Stimulated activated CD4-positive, alpha-beta T cell treated with anti-CD3 and anti-CD28 coated beads, Interleukin-1b, Interleukin-23, amount 100 ng/mL, for 48 hours (primary cell): ENCODE measurements at regions not wholly inside any gene's neighbourhood (a gene's known extent, or its start where the extent isn't known, plus 50 kb on each side); places are given as distances from the start of the nearest gene placed in this dataset.

Experiments used
- DNase-seq: peaks from one replicate; pipeline ENCODE4 v3.0.0-alpha.2; 2020

DNA sequence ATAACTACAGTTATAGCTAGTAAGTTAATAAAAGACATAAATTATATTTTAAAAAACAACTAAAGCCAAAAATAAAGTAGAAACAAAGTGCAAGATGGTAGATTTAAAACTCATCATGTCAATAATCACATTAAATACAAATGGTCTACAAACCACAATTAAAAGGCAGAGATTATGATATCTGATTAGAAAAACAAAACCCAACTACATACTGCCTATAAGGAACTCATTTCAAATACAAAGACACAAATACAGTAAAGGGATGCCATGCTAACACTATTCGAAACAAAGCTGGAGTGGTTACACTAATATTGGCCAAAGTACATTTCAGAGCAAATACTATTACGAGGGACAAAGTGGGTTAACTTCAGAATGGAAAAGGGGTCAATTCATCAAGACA, 426.5 kb downstream of the SHQ1 start:
- DNase-seq, result no peak

DNA sequence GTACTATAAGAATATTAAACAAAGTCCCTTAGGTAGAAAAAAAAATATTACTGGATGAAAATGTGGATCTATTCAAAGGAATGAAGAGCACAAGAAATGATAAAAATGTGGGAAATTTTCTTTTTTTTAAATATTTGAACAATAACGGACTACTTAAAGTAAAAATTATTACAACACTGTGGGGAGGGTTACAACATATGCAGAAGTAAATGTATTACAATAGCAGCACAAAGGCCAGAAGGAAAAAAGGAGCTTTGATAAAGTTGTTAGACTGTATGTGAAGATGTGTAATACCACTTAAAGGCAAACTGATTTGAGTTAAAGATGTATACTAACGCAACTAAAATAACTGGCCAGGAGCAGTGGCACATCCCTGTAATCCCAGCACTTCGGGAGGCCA, 427.1 kb downstream of the SHQ1 start:
- no peak for DNase-seq

DNA sequence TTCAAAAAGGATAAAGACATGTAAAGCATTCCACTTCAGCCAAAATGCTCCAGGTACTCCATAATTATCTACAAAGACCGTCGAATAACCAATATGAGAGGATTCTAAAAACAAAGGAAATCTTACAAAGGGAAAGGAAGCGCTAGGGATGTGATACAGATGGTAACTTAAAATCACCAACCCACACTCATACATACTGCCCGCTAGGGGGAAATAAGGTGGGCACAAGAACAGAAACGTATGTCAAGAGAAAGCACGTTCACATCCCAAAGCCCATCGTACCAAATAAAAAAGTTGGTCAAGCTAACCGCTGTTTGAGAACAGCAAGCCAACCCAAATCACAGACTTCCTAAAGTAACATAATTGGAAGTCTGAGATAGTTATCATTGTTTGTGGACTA, 429.4 kb downstream of the SHQ1 start:
- no peak for DNase-seq

DNA sequence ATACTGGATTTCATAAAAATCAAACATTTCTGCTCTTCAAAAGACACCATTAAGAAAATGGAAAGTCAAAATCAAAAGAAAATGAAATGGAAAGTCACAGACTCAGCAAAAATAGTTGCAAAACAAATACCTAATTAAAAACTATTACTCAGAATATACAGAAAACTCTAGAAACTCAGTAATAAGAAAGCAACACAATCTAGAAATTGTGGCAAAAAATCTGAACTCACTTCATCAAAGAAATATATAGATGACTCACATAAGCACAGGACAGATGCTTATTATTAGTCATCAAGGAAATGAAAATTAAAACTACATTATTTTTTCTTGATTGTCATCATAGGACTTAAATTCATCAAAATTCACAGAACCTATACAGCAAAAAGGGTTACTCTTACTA, 430.0 kb downstream of the SHQ1 start:
- no peak for DNase-seq

DNA sequence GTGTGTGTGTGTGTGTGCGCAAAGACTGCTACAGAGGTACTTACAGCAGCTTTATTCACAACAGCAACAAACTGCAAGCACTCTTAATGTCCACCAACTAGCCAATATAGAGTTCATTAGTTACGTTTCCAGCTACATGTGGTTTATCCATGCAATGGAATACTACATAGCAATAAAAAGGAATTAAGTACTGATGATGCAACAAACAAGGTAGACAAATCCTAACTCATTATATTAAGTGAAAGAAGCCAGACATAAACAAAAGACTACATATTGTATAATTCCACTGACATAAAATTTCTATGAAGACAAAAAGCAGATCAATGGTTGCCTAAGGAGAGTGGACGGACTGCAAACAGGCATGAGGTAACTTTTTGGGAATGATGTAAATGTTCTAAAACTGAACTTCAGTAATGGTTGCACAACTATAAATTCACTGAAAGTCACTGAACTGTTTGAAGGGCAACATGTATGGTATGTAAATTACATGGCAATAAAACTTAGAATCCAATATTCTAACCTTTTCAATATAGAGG, 433.7 kb downstream of the SHQ1 start:
- DNase-seq, result no peak

DNA sequence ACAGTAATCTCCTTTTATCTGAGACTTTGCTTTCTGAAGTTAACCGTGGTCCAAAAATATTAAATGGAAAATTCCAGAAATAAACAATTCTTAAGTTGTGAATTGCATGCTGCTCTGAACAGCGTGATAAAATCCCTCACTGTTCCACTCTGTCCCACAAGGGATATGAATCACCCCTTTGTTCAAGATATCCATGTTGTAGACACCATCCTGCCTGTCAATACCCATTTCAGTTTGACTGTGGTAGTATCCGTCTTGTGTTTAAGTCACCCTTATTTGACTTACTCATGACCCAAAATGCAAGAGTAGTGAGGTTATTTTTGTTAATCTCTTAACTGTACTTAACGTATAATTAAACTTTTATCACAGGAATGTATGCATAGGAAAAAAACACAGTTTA, 435.0 kb downstream of the SHQ1 start:
- no peak for DNase-seq

DNA sequence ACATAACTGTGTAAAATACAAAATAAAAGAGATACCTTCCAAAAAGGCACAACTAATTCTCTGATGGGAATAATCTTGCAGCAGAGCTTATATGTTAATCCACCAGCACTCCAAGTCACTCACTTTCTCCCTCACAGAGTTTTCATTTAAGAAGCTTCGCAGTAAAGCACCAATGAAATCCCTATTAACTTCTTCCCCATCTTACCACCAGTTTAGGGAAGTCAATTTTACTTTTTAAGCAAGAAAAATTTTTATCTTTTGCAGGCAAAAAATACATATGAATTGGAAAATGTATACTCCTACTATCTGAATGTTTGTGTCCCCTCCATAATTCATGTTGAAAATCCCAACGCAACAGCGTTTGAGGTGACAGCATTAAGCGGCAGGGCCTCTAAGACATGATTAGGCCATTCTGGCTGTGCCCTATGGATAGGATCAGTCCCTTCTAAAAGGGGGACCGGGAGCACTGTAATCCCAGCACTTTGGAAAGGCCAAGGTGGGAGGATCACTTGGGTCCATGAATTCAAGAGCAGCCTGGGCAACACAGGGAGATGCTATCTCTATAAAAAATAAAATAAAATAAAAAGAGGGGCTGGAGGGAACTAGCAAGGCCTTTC, 435.8 kb downstream of the SHQ1 start:
- DNase-seq, result no peak

DNA sequence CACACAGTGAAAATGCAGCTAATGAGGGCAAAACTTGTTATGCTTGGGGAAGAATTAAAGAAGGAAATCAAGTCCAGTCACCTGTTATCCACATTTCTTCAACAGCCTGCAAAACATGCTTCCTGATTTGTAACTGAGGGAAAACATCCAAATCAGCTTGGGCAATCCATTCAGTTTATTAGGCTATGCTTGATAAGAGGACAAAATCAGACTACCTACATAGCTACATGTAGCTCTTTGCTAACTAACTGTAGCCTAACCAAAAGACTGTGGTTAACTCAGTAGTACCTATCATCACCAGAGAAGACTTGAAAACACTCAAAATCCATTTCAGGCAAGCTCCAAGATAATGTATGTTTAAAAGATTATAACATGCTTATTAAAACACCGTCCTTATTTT, 436.4 kb downstream of the SHQ1 start:
- no peak for DNase-seq

DNA sequence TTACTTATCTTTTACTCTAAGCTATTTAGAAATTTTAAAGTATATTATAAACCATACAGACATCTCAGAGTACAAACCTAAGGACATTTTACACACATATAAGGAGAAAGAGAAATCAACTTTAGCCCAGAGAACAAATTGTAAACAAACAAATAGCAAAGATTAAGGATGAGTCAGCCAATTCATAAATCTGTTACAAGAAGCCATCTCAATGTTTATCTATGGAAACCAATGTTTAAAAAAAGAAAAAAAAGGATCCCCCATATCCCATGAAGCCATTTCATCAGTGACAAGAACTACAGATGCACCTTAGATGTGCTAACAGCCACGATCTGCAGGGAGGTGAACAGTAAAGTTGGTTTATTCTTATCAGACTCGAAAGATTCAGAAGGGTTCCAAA, 437.1 kb downstream of the SHQ1 start:
- no peak for DNase-seq

DNA sequence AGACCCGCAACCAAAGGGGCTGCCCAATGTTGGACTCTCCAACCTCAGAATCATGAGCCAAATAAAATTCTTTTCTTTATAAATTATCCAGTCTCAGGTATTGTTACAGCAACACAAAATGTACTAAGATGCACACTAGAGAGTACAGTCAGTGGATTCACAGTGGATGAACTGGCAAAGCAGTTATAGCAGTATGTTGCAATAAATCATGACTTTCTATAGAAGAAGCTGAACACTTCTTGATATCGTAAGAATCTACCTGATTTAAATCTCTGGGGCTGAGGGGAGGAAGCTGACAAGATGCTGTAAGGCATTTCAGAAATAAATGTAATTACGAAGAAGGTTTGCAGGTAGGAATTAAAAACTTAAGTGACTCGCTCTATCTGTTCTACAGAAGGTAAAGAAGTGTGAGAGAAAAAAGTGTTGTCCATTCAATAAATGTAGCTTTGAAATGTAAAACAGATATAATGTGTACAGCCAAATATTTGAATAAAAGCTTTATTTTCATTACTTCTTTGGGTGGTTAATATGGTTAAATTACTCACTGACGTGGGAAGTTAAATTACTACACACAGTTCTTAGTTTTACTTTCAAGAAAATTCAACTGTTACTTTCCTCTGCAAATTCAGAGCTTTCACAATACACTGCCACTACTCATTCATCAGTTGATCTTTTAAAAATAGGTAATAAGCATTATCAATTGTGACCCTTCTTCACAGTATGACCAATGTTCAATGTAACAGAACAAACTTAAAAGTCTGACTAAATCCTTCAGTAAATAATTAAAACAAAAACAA, 439.1 kb downstream of the SHQ1 start:
- DNase-seq, result no peak

DNA sequence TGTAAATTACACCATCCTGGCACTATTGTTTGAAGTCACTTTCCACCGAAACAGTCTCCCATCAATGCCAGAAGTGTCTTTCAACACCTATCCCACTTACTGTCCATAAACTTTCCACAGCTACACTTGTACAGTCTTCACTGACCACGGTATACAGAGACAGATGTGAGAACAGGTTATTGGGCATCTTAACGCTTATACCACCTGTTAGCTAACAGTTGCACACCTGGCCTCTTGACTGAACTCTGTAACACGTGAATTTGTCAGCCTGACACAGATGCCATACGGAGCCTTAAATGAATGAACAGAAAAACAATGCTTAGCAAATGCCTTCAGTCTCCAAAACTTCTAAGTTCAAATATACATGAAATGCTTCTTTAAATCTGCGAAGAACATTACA, 440.5 kb downstream of the SHQ1 start:
- DNase-seq, result no peak

DNA sequence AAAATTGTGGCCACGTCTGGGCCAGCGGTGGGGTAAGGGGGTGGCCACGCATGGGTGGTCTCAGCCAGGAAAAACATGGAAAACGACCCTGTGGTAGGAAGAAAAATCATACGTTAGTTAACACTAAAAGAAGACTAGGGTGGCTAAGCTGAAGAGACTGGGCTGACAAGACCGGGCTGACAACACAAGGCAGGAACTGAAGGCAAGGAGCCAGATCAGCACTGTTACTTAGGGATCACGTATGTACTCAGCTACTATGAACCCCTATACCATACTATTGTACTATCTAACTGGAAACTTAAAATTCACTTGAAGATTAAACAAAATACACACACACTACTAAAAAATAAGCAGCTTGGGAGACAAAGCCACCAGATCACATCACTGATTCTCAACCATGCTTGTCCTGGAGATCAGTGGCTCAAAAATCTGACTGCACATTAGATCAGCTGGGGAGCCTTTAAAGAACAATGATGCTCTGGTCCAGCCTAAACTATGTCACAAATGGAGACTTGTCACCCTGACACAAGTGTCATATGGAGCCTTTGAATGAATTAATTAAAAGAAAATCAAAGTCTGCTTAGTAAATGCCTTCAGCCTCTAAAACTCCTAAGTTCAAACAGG, 442.2 kb downstream of the SHQ1 start:
- DNase-seq, result no peak

DNA sequence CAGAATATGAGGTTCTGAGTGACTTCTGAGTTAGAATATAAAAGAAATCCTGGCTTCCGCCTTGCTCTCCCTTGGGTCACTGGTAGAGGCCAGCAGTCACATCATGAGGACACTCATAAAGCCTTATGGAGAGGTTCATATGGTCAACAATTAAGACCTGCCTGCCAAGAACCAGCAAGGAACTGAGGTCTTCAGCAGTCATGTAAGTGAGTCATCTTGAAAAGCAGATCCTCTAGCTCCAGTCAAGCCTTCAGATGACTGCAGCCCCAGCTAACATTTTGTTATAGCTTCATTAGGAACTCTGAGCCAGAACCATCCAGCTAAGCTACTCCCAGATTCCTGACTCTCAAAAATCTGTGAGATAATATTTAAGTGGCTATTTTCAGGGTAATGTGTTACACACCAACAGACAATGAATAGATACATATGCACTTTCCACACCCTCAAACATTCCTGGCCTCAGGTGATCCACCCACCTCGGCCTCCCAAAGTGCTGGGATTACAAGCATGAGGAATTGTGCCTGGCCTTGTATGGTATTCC, 447.2 kb downstream of the SHQ1 start:
- DNase-seq, result no peak

DNA sequence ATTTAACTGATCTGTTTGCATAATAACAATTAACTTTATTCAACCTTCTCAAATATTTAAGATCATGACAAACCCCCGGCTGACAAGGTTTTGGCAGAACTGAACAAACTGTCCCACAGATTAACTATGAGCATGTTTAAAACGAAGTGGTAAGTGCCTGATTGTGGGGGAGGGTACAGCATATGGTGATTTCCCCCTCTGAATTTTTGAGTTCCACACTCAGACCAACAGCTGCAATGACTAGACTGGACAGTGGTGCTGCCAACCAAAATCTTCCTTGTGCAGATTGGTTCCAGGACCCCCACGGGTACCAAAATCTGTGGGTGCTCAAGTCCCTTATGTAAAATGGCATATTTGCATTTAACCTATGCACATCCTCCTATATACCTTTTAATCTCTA, 449.5 kb downstream of the SHQ1 start:
- no peak for DNase-seq

DNA sequence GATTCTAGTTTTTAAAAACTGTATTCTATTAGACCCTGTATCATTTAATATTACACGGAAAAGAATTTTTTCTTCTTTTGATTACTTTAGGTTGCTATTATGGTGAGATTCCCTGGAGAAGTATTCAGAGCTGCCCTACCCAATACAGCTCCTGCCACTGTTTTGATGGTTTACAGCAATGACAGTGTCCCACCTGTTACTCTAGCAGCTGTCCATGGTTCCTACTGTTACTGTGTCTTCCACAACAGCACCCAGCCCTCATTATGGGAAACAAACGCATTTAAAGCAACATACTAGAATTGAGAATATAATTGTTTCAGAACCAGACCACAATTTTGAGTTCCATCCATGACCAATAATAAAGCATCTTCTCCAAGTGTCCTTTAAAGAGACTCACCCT, 450.7 kb downstream of the SHQ1 start:
- no peak for DNase-seq

DNA sequence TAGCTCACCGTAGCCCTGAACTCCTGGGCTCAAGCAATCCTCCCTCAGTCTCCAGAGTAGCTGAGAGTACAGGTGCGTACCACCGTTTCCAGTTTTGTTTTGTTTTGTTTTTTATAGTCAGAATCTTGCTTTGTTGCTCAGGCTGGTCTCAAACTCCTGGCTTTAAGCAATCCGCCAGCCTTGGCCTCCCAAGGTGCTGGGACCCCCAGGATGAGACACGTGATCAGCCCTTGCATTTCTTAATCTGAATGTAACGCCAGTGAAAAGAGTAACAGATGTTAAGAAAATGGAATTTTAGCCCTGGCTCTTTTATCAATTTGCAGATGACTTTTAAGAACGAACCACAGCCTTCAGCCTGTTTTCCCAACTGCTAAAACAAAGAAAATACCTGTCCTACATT, 451.3 kb downstream of the SHQ1 start:
- no peak for DNase-seq

DNA sequence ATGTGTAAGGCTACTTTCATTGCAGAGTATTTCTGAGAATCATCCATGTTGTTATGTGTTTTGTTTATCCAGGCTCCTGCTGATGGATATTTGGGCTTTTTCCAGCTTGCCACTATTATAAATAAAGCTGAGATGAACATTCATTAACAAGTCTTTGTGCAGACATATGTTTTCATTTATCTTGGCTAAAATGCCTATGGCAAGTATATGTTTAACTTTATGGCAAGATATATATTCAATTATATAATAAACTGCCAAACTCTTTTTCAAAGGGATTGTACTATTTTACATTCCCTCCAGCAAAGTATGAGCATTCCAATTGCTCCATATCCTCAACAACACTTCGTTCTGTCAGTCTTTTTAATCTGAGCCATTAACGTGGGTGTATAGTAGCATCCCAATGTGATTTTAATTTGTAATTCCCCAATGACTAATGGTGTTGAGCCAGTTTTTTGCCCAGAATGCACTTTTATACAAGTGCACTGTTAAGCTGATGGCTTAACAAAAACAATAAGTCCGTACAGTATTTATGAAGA, 452.4 kb downstream of the SHQ1 start:
- no peak for DNase-seq

DNA sequence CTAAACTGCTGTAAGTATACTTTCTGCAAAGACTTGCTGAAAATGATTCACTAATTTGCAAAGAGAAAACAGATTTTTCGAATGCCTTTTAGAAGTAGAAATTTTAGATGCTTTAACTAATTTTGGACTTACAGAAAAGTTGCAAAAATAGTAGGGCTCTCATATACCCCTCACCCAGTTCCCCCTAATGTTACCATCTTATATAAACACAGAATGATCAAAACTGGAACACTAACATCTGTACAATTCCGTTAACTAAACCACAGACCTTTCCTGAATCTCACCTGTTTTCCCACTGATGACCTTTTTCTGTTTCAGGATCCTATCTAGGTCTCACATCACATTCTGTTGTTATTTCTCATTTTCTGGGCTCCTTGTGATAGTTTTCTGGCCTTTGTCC, 454.8 kb downstream of the SHQ1 start:
- no peak for DNase-seq

DNA sequence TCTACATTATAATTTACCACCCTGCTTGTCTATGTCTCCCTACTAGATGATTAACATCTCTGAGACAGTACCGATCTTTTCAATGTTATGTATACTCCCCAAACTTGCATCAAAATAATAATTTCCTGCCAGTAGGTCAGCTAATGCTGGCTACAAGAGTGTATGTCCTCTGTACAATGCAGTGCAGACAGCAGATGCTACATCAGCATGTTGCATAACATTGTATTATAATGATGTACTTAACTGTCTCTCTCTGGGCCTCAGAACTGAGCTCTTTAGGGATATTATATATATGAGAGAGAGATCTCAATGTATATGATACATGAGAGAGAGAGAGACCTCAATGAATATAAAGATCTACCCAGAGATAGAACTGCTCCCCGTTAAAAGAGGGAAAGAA, 456.6 kb downstream of the SHQ1 start:
- DNase-seq, result no peak

DNA sequence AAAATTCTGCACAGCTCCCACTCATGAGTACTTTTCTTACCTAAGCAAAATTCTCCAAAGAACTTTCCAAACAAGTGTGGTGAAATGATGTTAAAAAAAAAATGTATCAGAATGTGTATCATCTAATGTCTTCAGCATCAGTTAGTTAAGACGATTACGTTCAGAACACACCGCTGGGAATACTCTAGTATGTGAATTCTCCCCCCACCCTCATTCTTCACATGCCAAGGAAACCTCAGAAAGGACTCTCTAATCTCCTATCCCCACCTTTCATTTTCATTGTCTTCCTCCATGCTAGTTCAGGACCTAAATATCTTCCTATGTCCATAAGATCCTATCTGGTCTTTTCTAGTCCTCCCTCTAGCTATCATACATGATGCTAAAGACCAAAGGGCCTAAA, 457.4 kb downstream of the SHQ1 start:
- DNase-seq, result no peak

DNA sequence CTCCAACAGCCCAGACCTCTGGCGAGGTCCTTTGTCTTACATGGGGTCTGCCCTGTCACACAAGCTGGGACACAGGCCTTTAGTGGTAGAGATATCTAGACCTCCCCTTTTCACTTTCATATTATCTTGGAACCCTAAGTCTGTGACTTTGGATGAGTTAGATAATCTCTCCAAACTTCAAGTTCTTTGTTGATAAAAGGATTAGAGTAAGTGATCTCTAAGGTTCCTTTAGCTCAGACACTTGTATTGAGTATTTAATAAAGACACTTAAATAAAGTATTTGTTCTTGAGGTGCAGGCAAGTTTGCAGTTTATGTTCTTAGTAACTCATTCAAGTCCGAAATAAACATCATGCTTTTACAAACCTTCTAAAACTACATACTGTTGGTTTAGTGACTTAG, 459.6 kb downstream of the SHQ1 start:
- DNase-seq, result no peak

DNA sequence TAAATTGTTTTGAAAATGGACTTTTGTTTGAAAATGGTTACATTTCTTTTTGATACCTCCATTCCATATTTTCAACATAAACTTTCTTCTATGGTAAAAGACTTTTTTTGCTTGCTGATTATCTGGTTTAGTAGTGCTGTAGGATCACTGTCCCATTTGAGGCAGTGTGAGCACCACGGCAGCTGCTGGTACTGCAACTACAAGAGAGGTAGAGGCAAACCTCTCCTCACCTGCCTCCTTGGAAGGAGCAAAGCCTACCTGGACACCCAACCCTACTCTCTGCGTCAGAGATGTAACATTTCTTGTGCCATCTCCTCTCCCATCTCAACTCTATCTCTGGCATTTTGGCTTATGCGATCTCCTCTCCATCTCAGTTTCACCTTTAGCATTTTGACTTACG, 460.1 kb downstream of the SHQ1 start:
- DNase-seq, result no peak

DNA sequence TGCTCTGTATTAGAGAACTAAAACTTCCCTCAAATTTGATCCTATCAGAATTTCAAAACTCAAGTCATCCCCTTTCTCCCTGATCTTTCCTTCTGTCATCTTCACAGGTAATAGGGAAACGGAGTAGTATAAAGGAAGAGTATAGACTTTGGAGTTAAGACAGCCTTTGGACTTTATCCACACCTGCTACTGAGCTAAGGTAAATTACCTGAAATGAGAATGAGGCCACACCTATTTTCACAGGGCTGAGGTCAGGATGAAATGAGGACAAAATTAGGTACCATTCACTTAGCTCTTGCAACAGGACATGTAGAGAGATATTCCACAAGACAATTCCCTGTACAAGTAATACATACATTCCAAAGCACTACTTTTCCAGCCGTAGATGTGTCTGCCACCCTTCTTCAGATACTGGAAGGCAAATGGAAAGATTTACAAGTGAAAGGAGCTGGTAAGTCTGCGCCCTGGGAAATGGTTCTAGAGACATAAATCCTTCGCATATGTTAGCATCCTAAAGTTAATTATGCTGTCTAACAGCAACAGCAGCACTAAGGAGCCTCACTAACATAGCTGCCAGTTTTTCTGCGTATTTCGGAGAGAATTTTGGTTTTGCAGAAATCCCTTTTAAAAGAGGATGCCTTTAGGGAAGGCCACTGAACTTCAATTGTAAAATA, 461.8 kb downstream of the SHQ1 start:
- DNase-seq, result no peak
